ENCODE measurements at regions not wholly inside any gene's neighbourhood (a gene's known extent, or its start where the extent isn't known, plus 50 kb on each side); places are given as distances from the start of the nearest gene placed in this dataset.
A peak's percentile ranks its signal among the peaks of the same experiment; 100 is the strongest.

- no peak for TF ChIP-seq SIN3A (IDR thresholded peaks at IDR 0.05; ENCODE audit: borderline replicate concordance, insufficient read depth, low read depth, low read length)
- TF ChIP-seq, protein P1, sequence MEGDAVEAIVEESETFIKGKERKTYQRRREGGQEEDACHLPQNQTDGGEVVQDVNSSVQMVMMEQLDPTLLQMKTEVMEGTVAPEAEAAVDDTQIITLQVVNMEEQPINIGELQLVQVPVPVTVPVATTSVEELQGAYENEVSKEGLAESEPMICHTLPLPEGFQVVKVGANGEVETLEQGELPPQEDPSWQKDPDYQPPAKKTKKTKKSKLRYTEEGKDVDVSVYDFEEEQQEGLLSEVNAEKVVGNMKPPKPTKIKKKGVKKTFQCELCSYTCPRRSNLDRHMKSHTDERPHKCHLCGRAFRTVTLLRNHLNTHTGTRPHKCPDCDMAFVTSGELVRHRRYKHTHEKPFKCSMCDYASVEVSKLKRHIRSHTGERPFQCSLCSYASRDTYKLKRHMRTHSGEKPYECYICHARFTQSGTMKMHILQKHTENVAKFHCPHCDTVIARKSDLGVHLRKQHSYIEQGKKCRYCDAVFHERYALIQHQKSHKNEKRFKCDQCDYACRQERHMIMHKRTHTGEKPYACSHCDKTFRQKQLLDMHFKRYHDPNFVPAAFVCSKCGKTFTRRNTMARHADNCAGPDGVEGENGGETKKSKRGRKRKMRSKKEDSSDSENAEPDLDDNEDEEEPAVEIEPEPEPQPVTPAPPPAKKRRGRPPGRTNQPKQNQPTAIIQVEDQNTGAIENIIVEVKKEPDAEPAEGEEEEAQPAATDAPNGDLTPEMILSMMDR (IDR thresholded peaks at IDR 0.05), result peak; percentile 78; the same call in 1 of the 2 replicates
- Histone ChIP-seq H3K36me3 (ENCODE audit: control insufficient read depth, insufficient read depth, low read length) (no peaks in the 10 kb centered on the region), H3K4me3 (ENCODE audit: low read depth in 2 of 2, low read length in 2 of 2) (no peak overlapping the region), H3K4me1 (ENCODE audit: control insufficient read depth, insufficient read depth, low read length) (no peaks in the 10 kb centered on the region), H3K9me3 (ENCODE audit: control insufficient read depth, insufficient read depth, low read depth, low read length) (no peaks in the 10 kb centered on the region), H3K27me3 (ENCODE audit: control insufficient read depth, insufficient read depth, low read length) (no peaks in the 10 kb centered on the region; the same call in 1 of the 2 replicates), H3K27ac (ENCODE audit: low read length) (no peak overlapping the region)
- DNase-seq (ENCODE audit: low read depth, low spot score) (peak; percentile 22), ATAC-seq (no peak)
- in situ Hi-C loops (cut with HindIII; ENCODE audit: low pct_unique_long_range_greater_than_20kb, low sequenced_read_pairs), result no loop called here
- POLR2A ChIA-PET, result no interaction called here
- intact Hi-C loops (cut with micrococcal nuclease; ENCODE audit: unreplicated experiment), result no loop called here
- no TSS peak for BruUV-seq (replicated peaks)
- CTCF ChIA-PET, result no interaction called here
These were observed 129.2 kb downstream of the RGS21 start for GRCh38 chr1:192445839-192446489.

DNA sequence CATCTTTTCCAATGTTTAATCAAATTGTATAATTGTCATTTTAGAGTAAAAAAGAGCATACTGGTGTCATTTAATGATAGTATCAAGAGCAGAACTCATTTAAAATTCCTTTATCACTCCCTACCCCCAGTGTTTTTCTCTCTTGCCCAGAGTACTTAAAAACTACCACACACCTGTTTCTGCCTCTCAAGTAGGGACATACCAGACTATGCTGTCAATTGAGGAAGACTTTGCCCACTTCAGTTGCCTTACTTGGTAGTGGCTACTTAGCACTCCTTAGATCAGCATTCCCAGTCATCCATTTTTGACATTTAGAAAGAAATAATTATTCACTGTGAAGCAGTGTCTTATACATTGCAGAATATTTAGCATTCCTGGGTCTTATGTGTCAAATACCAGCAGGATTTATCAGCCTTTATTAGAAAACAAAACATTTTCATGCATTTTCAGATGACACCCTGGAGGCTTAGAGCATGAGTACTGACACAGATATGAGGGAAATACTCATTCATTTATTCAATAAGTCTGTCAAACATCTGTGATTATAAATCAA lies 127.5 kb upstream of the RGS1 start:
- intact Hi-C loops (cut with micrococcal nuclease; ENCODE audit: unreplicated experiment), result no loop called here
- ChIA-PET CTCF (no interaction called here), POLR2A (no interaction called here)
- BruUV-seq (replicated peaks), result no TSS peak
- Histone ChIP-seq H3K4me3 (ENCODE audit: low read depth in 2 of 2, low read length in 2 of 2) (no peak overlapping the region), H3K4me1 (ENCODE audit: control insufficient read depth, insufficient read depth, low read length) (no peaks in the 10 kb centered on the region), H3K36me3 (ENCODE audit: control insufficient read depth, insufficient read depth, low read length) (no peaks in the 10 kb centered on the region), H3K27ac (ENCODE audit: low read length) (no peak overlapping the region), H3K9me3 (ENCODE audit: control insufficient read depth, insufficient read depth, low read depth, low read length) (no peaks in the 10 kb centered on the region), H3K27me3 (ENCODE audit: control insufficient read depth, insufficient read depth, low read length) (peaks cover 2% of the 10 kb centered on the region; the same call in 1 of the 2 replicates)
- TF ChIP-seq REST (IDR thresholded peaks at IDR 0.05; ENCODE audit: insufficient read depth in 1 of 2, low read depth in 2 of 2, low read length in 1 of 2) (no peak), POLR2AphosphoS5 (IDR thresholded peaks at IDR 0.05; ENCODE audit: low read depth, low read length) (no peak), SIN3A (IDR thresholded peaks at IDR 0.05; ENCODE audit: borderline replicate concordance, insufficient read depth, low read depth, low read length) (no peak), TCF7L2 (IDR thresholded peaks at IDR 0.05; ENCODE audit: low read depth, low read length) (no peak)
- TF ChIP-seq, protein P1 (IDR thresholded peaks at IDR 0.05), result no peak
- in situ Hi-C loops (cut with HindIII; ENCODE audit: low pct_unique_long_range_greater_than_20kb, low sequenced_read_pairs), result no loop called here
- no peak for DNase-seq (ENCODE audit: low read depth, low spot score)
- no peak for ATAC-seq
